Upper lobe of left lung (tissue), 4 donors: ENCODE measurements at regions not wholly inside any gene's neighbourhood (a gene's known extent, or its start where the extent isn't known, plus 50 kb on each side); places are given as distances from the start of the nearest gene placed in this dataset.

Source experiments
- CTCF ChIP-seq, 6 experiments: fragments of 450-650 bp in 4 of 6; fragments of 200-600 bp in 2 of 6; sonication (generic) in 2 of 6; IDR thresholded peaks; one replicate each; pipeline ENCODE4 v1.5.1; 2016 to 2019; ENCODE audit warnings: antibody characterized with exemption in 6 of 6
- POLR2AphosphoS5 ChIP-seq, 2 donors: sonication (generic); formaldehyde crosslinking; IDR thresholded peaks; one replicate each; pipeline ENCODE4 v1.5.1; 2017; ENCODE audit warnings: antibody characterized with exemption in 2 of 2

GRCh38 chr1:232381394-232382100 is 248.4 kb downstream of the SIPA1L2 start:
- TF ChIP-seq CTCF (IDR thresholded peaks at IDR 0.05) (no peak), POLR2AphosphoS5 (IDR thresholded peaks at IDR 0.05) (no peak)
